T-cell (primary cell): ENCODE measurements at regions not wholly inside any gene's neighbourhood (a gene's known extent, or its start where the extent isn't known, plus 50 kb on each side); places are given as distances from the start of the nearest gene placed in this dataset.
"Not testable (repeated sequence)": the region's sequence is repeated elsewhere in the genome, so short reads cannot be mapped to it uniquely, and the experiment has no call there.

Experiments
- ATAC-seq, 4 experiments: fragments of 200-7000 bp in 3 of 4; fragments of 150-1000 bp in 1 of 4; cut with Tn5 transposase; replicated peaks in 1 of 4; 1 replicate in 3 of 4; 2 replicates in 1 of 4; pipeline ENCODE4 v1.10.0; 2021; ENCODE audit warnings: moderate library complexity in 3 of 4, mild to moderate bottlenecking in 2 of 4, moderate number of reproducible peaks in 1 of 4
- CTCF ChIA-PET, 2 donors: fragments of 300-600 bp; sonication (Branson Sonifier 250); formaldehyde crosslinking; loops; one replicate each; lab custom pipeline; 2022; ENCODE audit warnings: antibody characterized with exemption in 2 of 2; lab: Charles Lee
- POLR2A ChIA-PET, 2 donors: fragments of 300-600 bp; sonication (Branson Sonifier 250); formaldehyde crosslinking; loops; one replicate each; lab custom pipeline; 2022; ENCODE audit warnings: antibody characterized with exemption in 2 of 2; lab: Charles Lee
- DNase-seq, 35 experiments: peaks; one replicate each; pipeline versions ENCODE4 v3.0.0 to v3.0.0-alpha.2; 2013 to 2023
- H3K27ac ChIP-seq: one replicate; pipeline ENCODE4 v1.5.1; 2013; ENCODE audit warnings: low read length
- H3K27me3 ChIP-seq, 2 experiments: replicated peaks in 1 of 2; 1 replicate in 1 of 2; 2 replicates in 1 of 2; pipeline versions ENCODE4 v1.6.1 to v1.7.0; 2013; ENCODE audit warnings: low read length in 1 of 2, mixed read lengths in 1 of 2; ENCODE audit not compliant: control insufficient read depth in 2 of 2, insufficient read depth in 2 of 2; ENCODE audit errors: extremely low read depth in 1 of 2
- H3K36me3 ChIP-seq, 2 donors: 1 replicate in 1 of 2; 2 replicates in 1 of 2; pipeline versions ENCODE4 v1.6.1 to v1.7.0; 2013; ENCODE audit warnings: low read length in 1 of 2; ENCODE audit not compliant: control insufficient read depth in 2 of 2, insufficient read depth in 1 of 2; ENCODE audit errors: extremely low read depth in 1 of 2
- H3K4me1 ChIP-seq, 2 experiments: 1 replicate in 1 of 2; 2 replicates in 1 of 2; pipeline versions ENCODE4 v1.6.1 to v1.7.0; 2013; ENCODE audit warnings: low read length in 2 of 2, mixed read lengths in 1 of 2; ENCODE audit not compliant: insufficient read depth in 2 of 2, control insufficient read depth in 1 of 2; ENCODE audit errors: extremely low read depth in 1 of 2
- H3K4me3 ChIP-seq, 2 donors: 1 replicate in 1 of 2; 2 replicates in 1 of 2; pipeline versions ENCODE4 v1.5.1 to v1.7.0; 2013; ENCODE audit warnings: mild to moderate bottlenecking in 2 of 2, low read length in 1 of 2, moderate library complexity in 1 of 2; ENCODE audit not compliant: control insufficient read depth in 1 of 2; ENCODE audit errors: extremely low read depth in 1 of 2
- H3K9me3 ChIP-seq: 2 replicates; pipeline ENCODE4 v1.7.0; 2013
- H3K27ac Mint-ChIP-seq, 2 donors: one replicate each; pipeline ENCODE4 v1.8.0; 2020 to 2021; ENCODE audit warnings: mild to moderate bottlenecking in 2 of 2, mixed read lengths in 2 of 2
- H3K27me3 Mint-ChIP-seq, 2 donors: one replicate each; pipeline ENCODE4 v1.8.0; 2021 to 2022; ENCODE audit warnings: mixed read lengths in 2 of 2
- H3K36me3 Mint-ChIP-seq: one replicate; pipeline ENCODE4 v1.8.0; 2021; ENCODE audit warnings: mixed read lengths
- H3K4me1 Mint-ChIP-seq, 3 donors: one replicate each; pipeline ENCODE4 v1.8.0; 2020 to 2022; ENCODE audit warnings: mixed read lengths in 3 of 3, mild to moderate bottlenecking in 1 of 3
- H3K4me3 Mint-ChIP-seq, 3 donors: one replicate each; pipeline ENCODE4 v1.8.0; 2020 to 2022; ENCODE audit warnings: mild to moderate bottlenecking in 3 of 3, mixed read lengths in 3 of 3, moderate library complexity in 3 of 3
- H3K9me3 Mint-ChIP-seq, 3 donors: one replicate each; pipeline ENCODE4 v1.8.0; 2020 to 2022; ENCODE audit warnings: mixed read lengths in 3 of 3
- WGBS: methylation state at CpG from one replicate; pipeline ENCODE4 v1.1.5; 2013; ENCODE audit warnings: missing lambda C conversion rate; ENCODE audit not compliant: insufficient coverage; 5-methylcytosine and 5-hydroxymethylcytosine counted together

DNA sequence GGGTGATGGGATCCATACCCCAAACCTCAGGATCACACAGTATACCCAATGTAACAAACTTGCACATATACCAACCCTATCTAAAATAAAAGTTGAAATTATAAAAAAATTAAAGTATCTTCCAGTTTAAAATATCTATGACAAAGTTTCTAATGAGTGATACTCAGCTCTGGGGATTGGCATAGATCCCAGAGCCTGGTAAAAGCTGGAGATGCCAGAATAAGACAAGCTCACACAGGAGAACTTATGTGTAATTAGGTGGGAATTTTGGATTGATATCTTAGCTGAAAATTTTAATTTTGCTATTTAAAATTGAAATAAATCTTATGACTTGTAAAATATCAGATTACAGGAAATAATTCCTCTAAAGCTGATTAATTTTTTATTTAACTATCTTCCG lies 686.5 kb downstream of the GABRG1 start:
- Mint-ChIP-seq H3K27me3 (no peaks in the 10 kb centered on the region), H3K36me3 (no peaks in the 10 kb centered on the region), H3K4me1 (no peaks in the 10 kb centered on the region), H3K4me3 (no peak overlapping the region), H3K27ac (no peak overlapping the region), H3K9me3 (peaks cover 3 to 14% (median 8%) of the 10 kb centered on the region in 3 donors)
- no peaks in the 10 kb centered on the region for H3K9me3 ChIP-seq
- CTCF ChIA-PET = no interaction called here
- ATAC-seq (no peak), DNase-seq (no peak)
- no peaks in the 10 kb centered on the region for H3K27me3 ChIP-seq
- no peak overlapping the region for H3K27ac ChIP-seq
- no peaks in the 10 kb centered on the region for H3K4me1 ChIP-seq
- WGBS = no CpG with 5 or more reads among the region's 1 CpG
- H3K4me3 ChIP-seq = no peak overlapping the region
- H3K36me3 ChIP-seq = no peaks in the 10 kb centered on the region
- POLR2A ChIA-PET = no interaction called here

DNA sequence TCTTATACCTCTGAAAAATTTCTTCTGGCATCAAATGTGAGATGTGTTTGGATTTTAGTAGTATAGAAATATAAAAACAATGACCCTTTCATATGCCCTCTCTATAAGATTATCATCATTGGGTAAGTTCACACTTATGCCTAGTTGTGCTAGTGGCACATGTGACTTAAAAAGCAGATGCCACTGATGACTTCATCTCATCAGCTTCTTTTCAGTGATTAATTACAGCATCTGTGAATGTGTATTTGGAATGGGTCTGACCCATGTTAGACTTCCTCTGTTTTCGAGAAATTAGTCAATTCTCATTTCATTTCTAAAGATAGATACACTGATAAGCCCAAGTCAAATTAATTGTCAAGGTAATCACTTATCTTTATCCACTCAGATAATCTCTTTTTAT lies 698.7 kb downstream of the GABRG1 start:
- ATAC-seq (no peak), DNase-seq (no peak)
- H3K4me3 ChIP-seq = no peak overlapping the region
- H3K36me3 ChIP-seq = no peaks in the 10 kb centered on the region
- no peak overlapping the region for H3K27ac ChIP-seq
- POLR2A ChIA-PET = no interaction called here
- H3K9me3 Mint-ChIP-seq = peaks cover 13 to 33% (median 21%) of the 10 kb centered on the region in 3 donors
- H3K9me3 ChIP-seq = no peaks in the 10 kb centered on the region
- CTCF ChIA-PET = no interaction called here
- no peaks in the 10 kb centered on the region for H3K36me3 Mint-ChIP-seq
- no peaks in the 10 kb centered on the region for H3K27me3 Mint-ChIP-seq
- no peaks in the 10 kb centered on the region for H3K4me1 ChIP-seq
- no peak overlapping the region for H3K4me3 Mint-ChIP-seq
- no peak overlapping the region for H3K27ac Mint-ChIP-seq
- H3K27me3 ChIP-seq = no peaks in the 10 kb centered on the region
- no peaks in the 10 kb centered on the region for H3K4me1 Mint-ChIP-seq
- WGBS = no CpG with 5 or more reads among the region's 1 CpG

DNA sequence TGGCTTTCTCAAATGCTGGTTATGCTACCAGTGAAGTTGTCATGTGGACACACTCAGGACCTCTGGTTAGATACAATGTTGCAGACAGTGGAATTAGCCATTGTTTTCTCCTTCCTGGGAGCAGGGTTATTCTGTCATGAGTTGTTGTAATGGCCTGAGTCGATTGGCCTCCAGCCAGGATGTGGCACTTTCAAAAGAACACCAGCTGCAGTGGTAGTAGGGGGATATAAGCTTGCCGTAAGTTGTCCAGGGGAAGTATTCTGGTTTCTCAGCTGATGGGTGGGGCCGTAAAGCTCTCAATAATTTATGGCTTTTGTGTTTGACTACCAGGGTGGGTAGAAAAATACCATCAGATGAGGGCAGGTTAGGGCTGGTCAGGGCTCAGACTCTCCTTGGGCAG lies 697.5 kb upstream of the GNPDA2 start:
- Histone ChIP-seq H3K4me1 (no peaks in the 10 kb centered on the region), H3K27ac (no peak overlapping the region), H3K4me3 (no peak overlapping the region), H3K9me3 (no peaks in the 10 kb centered on the region), H3K27me3 (no peaks in the 10 kb centered on the region), H3K36me3 (no peaks in the 10 kb centered on the region)
- ChIA-PET POLR2A (no interaction called here), CTCF (no interaction called here)
- Mint-ChIP-seq H3K27ac (no peak overlapping the region), H3K9me3 (peaks cover 13 to 33% (median 21%) of the 10 kb centered on the region in 3 donors), H3K27me3 (no peaks in the 10 kb centered on the region), H3K4me1 (no peaks in the 10 kb centered on the region), H3K36me3 (no peaks in the 10 kb centered on the region), H3K4me3 (no peak overlapping the region)
- DNase-seq (no peak), ATAC-seq (no peak)
- WGBS = 72% methylated on average over 2 of the region's 3 CpGs

DNA sequence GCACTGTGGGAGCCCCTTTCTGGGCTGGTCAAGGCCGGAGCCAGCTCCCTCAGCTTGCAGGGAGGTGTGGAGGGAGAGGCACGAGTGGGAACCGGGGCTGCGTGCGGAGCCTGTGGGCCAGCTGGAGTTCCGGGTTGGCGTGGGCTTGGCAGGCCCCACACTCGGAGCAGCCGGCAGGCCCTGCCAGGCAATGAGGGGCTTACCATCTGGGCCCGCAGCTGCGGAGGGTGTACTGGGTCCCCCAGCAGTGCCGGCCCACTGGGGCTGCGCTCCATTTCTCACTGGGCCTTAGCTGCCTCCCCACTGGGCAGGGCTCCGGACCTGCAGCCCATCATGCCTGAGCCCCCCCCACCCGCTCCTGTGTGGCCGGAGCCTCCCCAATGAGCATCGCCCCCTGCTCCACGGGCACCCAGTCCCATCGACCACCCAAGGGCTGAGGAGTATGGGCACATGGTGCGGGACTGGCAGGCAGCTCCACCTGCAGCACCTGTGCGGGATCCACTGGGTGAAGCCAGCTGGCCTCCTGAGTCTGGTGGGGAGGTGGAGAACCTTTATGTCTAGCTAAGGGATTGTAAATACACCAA lies 693.8 kb upstream of the GNPDA2 start:
- POLR2A ChIA-PET, ATAC-seq, H3K36me3 Mint-ChIP-seq, DNase-seq, H3K4me1 ChIP-seq, H3K27ac Mint-ChIP-seq, H3K4me1 Mint-ChIP-seq, H3K36me3 ChIP-seq, H3K4me3 Mint-ChIP-seq, H3K27me3 ChIP-seq, H3K4me3 ChIP-seq, H3K9me3 ChIP-seq, H3K27me3 Mint-ChIP-seq, H3K27ac ChIP-seq: not testable (repeated sequence)
- CTCF ChIA-PET = interaction anchor here in 1 of 2 donors (0.6 kb wide), 1 partner anchor 182 kb away, joined by 3 read pairs; no protein-coding TSS in a partner anchor
- peaks cover 12 to 29% (median 21%) of the 10 kb centered on the region in 3 donors for H3K9me3 Mint-ChIP-seq
- 93% methylated on average over 16 of the region's 21 CpGs for WGBS

DNA sequence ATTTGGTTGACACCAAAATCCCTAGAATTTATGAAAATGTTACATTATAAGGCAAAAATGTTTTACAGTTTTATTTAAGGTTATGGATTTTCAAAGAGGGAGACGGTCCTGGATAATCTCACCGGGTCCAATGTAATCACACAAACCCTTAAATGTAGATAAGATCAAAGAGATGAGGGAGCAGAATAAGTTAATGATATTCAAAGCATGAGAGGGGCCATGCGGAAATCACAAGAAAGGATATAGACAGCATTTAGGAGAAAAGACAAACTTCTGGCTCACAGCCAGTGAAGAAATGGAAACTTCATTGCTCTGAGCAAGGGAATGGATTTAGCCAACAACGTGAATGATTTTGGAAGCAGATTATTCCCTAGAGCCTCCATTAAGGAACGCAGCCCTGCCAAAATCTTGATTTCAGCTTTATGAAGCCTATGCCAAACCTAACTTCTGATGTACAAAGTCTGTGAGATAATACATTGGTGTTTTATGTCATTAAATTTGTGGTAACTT lies 684.4 kb upstream of the GNPDA2 start:
- no peak overlapping the region for H3K4me3 Mint-ChIP-seq
- Histone ChIP-seq H3K36me3 (no peaks in the 10 kb centered on the region), H3K4me3 (no peak overlapping the region), H3K9me3 (no peaks in the 10 kb centered on the region), H3K27ac (no peak overlapping the region), H3K27me3 (no peaks in the 10 kb centered on the region), H3K4me1 (no peaks in the 10 kb centered on the region)
- no peak overlapping the region for H3K27ac Mint-ChIP-seq
- ATAC-seq (no peak), DNase-seq (no peak)
- ChIA-PET POLR2A (no interaction called here), CTCF (no interaction called here)
- no peaks in the 10 kb centered on the region for H3K27me3 Mint-ChIP-seq
- peaks cover 5 to 12% (median 7%) of the 10 kb centered on the region in 3 donors for H3K9me3 Mint-ChIP-seq
- WGBS = 80% methylated on average over 1 of the region's 5 CpGs
- H3K36me3 Mint-ChIP-seq = no peaks in the 10 kb centered on the region
- no peaks in the 10 kb centered on the region for H3K4me1 Mint-ChIP-seq

DNA sequence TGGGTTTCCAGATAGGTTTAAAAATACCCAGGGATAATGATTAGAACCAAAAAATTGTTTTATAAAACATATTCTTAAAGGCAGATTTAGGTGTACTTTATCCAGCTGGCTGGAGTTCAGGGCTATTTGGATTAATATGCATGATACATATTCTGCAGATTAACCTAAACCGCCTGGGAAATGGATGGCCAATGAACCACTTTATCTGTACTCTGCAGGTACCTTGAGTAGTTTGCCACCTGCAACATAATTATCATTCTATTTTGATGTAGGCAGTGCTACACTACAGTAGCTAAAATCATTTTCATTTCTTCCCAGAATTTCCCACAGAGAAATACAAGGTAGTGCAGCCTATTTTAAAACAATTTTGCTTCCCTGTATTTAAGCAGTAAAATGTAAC lies 683.2 kb upstream of the GNPDA2 start:
- WGBS = no CpG with 5 or more reads among the region's 1 CpG
- H3K9me3 Mint-ChIP-seq = peaks cover 6 to 14% (median 7%) of the 10 kb centered on the region in 3 donors
- Histone ChIP-seq H3K27me3 (no peaks in the 10 kb centered on the region), H3K4me3 (no peak overlapping the region), H3K4me1 (no peaks in the 10 kb centered on the region), H3K9me3 (no peaks in the 10 kb centered on the region), H3K36me3 (no peaks in the 10 kb centered on the region), H3K27ac (no peak overlapping the region)
- no peak for DNase-seq
- no peak overlapping the region for H3K27ac Mint-ChIP-seq
- CTCF ChIA-PET = no interaction called here
- H3K4me1 Mint-ChIP-seq = no peaks in the 10 kb centered on the region
- ATAC-seq = no peak
- H3K36me3 Mint-ChIP-seq = no peaks in the 10 kb centered on the region
- H3K4me3 Mint-ChIP-seq = no peak overlapping the region
- no peaks in the 10 kb centered on the region for H3K27me3 Mint-ChIP-seq
- POLR2A ChIA-PET = no interaction called here

DNA sequence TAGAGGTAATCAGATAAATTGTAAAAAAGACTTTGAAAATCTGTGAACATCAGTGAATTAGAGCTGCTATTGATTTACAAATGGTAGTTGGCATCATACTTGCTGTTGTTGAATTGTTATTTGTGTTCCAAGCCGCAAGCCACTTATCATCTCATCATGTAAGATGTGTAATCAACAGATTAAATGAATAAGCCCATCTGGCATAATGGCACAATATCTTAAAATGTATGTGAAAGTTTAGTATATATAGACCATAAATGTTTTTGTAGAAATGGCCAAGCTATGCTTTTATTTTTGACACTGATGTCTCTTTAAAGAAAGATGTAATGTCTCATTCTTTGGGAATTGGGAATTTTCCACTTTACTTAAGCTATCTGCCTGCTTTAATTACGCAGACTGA lies 682.6 kb upstream of the GNPDA2 start:
- H3K9me3 ChIP-seq = no peaks in the 10 kb centered on the region
- no peaks in the 10 kb centered on the region for H3K27me3 ChIP-seq
- no peaks in the 10 kb centered on the region for H3K4me1 ChIP-seq
- H3K4me3 ChIP-seq = no peak overlapping the region
- Mint-ChIP-seq H3K27me3 (no peaks in the 10 kb centered on the region), H3K9me3 (peaks cover 7 to 15% (median 8%) of the 10 kb centered on the region in 3 donors), H3K4me3 (no peak overlapping the region), H3K27ac (no peak overlapping the region), H3K36me3 (no peaks in the 10 kb centered on the region), H3K4me1 (no peaks in the 10 kb centered on the region)
- WGBS = no CpG with 5 or more reads among the region's 2 CpGs
- no peaks in the 10 kb centered on the region for H3K36me3 ChIP-seq
- CTCF ChIA-PET = no interaction called here
- POLR2A ChIA-PET = no interaction called here
- H3K27ac ChIP-seq = no peak overlapping the region
- ATAC-seq (no peak), DNase-seq (no peak)
